Activated gamma-delta T cell (primary cell): ENCODE measurements at regions not wholly inside any gene's neighbourhood (a gene's known extent, or its start where the extent isn't known, plus 50 kb on each side); places are given as distances from the start of the nearest gene placed in this dataset.
"Not testable (repeated sequence)": the region's sequence is repeated elsewhere in the genome, so short reads cannot be mapped to it uniquely, and the experiment has no call there.

Source experiments
- DNase-seq: peaks from one replicate; lab custom pipeline; 2025; lab: John Stamatoyannopoulos, UW

DNA sequence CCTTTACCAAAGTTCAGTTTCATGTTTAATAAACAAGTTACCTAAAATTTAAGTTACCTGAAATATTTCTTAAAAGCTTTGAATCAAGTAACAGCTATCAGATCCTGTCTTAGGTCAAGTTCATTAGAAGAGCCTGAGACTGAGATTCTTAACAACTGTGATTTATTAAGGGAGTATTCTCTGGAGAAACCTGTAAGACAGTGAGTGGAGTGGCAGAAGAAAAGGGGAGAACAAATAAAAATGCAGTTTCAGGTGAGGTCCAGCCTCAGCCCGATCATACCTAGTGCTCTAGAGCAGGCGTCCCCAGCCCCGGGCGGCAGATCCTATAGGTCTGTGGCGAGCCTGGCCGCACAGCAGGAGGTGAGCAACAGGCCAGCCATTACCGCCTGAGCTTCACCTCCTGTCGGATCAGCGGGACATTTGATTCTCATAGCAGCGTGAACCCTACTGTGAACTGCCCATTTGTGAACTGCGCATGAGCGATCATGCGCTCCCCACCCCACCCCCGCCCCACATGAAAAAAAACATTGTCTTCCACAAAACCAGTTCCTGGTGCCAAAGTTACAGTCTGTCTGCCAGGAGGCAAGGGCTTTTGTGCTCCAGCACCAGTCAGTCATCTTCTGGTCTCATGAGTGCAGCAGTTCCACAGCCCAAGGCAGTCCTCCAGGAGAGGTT lies 59.2 kb upstream of the ADGRB3 start:
- no peak for DNase-seq

DNA sequence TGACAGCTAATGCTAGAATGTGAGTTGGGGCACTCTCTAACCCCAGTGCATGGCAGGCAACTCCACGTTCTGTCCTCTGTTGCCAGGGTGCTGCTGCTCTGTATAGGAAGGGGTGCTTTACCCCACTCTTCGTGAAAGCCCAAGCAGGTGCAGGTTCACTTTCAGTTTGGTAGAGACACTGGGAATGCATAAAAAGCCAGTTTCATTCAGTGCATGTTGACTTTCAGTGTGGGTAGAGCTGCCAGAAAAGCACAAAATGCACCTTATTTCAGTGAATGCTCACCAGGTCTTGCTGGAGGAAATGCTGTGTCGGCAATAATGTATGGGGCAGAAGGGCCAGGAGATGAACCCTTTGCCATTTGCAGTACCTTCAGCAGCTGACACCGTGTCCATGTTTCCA lies 62.1 kb upstream of the ADGRB3 start:
- no peak for DNase-seq

DNA sequence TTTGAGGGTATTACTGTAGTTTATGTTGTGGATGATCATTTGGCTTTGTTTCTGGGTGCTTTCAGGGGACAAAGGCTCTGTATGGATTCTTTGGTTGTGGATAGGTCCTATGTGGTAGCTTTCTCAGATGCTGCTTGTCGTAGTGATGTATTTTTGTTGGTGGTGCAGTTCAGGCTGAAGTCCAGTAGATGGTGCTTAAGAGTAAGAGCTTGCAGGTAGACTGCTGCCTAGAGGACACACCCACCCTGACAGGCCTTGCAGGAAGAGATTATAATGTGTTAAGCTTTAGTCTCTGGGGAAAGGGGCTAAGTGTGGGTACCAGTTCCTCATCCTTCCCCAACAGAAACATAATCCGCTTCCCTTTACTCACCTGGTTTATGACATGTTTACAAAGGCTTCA lies 62.6 kb upstream of the ADGRB3 start:
- DNase-seq: no peak

DNA sequence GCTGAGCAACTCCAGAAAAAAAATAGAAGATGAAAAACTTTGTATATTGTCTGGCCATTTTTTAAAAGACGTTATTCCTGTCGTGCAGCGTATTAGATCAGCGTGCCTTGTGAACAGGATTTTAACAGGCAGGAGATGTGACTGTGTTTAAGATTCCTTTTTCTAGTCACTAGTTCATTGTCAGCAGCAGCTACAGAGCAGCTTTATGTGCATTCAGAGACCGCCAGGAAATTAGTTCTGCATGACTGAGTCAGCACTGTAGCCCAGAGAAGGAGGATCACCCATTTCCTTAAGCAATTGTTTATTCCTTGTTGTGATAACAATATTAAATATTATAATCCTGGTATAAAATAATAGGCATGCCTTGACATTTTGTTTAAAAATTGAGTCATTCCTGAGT lies 75.4 kb upstream of the ADGRB3 start:
- no peak for DNase-seq

DNA sequence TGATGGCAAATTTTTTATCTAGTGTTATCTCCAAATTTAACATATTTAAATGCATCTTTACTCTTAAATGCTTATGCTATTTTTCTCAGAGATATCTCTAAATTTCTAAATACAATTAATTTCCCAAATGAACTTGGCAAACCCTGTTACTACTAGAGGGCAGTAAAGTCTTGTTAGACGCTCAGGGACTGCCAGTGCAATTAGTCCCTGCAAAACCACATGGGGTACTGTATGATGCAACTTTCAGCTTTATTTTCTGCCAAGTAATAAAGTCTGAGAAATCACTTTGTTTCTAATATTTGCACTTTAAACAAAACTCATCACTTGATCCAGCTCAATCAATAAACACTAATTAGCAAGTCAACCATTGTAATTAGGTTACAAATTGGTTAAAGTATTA lies 76.0 kb upstream of the ADGRB3 start:
- no peak for DNase-seq

DNA sequence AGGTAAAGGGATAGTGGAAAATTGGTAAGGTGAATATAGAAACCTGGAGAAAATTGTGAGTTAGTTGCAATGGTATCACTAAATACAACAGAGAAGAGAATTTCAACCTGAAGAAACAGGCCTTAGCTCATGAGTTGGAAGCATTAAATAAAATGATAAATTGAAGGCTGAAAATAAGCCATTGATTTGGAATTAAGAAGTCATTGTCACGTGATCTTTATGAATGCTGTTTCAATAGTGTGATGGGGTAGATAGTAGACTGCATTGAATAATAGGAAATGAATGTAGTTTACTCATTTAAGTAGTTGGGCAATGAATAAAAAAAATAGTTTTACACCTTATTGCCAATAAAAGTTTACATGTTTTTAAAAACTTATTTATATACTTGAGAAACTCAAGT lies 88.5 kb upstream of the ADGRB3 start:
- no peak for DNase-seq

DNA sequence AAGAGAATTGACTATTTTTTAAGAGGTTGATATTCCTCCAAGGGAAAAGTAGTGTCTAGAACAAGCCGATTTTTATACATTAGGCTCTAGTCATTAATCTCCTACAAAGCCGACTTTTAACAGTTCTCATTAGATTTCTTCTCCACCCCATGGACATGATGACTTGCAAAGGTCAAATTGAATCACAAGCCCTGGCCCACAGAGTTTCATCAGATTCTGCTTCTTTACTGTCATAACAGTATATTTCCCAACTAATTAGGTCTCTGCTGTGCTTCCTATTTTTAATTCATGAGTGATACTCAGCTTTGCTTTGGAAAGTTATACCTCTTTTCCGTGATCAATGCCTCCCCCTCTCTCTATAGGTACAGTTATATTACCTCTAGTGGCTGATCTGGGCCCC lies 90.6 kb upstream of the ADGRB3 start:
- DNase-seq: no peak

DNA sequence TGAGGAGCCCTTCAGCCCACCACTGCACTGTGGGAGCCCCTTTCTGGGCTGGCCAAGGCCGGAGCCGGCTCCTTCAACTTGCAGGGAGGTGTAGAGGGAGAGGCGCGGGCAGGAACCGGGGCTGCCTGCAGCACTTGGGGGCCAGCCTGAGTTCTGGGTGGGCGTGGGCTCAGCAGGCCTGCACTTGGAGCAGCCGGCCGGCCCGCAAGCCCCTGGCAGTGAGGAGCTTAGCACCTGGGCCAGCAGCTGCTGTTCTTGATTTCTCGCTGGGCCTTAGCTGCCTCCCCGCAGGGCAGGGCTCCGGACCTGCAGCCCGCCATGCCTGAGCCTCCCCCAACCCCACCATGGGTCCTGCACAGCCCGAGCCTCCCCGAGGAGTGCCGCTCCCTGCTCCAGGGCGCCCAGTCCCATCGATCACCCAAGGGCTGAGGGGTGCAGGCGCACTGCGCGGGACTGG lies 101.7 kb upstream of the ADGRB3 start:
- peak; percentile 11 for DNase-seq

DNA sequence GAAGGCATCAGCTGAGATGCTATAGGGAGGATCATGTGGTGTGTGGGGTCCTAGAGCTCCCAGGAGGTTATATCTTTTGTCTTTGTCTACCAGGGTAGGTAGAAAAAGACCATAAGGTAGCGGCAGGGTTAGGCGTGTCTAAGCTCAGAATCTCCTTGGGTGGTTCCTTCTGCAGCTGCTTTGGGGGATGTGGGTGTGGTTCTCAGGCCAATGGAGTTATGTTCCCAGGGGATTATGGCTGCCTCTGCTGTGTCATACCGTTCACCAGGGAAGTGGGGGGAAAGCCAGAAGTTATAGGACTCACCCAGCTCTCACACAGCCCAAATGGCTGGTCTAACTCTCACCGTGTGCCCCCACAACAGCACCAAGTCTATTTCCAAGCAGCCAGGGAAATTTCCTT lies 107.4 kb upstream of the ADGRB3 start:
- DNase-seq: no peak

DNA sequence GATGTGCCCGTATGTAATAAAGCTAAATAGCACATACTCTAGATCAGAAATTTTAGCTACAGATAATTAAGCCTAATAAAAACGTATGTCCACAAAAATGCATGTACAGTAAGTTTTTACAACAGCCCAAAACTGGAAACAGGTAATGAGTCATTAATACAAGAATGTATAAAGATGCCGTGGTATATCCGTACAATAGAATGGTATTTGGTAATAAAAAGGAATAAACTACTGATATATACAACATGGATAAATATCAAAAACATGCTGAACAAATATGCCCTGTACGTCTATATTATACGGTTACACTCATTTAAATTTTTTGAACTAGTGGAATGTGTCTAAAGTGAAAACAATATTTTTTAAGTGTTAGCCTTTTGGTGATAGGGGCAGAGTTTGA lies 128.2 kb upstream of the ADGRB3 start:
- DNase-seq: no peak

DNA sequence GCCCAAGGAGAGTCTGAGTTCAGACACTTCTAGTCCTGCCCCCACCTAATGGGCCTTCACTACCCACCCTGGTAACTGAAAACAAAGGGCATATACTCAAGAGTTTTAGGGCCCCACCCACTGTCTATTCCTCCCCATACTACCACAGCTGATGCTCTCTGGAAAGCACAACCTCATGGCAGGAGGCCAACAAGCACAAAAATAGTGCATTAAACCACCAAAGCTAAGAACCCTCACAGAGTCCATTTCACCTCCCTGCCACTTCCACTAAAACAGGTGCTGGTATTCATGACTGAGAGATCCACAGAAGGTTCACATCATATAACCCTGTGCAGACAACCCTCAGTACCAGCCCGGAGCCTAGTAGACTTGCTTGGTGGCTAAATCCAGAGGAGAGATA lies 132.1 kb upstream of the ADGRB3 start:
- no peak for DNase-seq

DNA sequence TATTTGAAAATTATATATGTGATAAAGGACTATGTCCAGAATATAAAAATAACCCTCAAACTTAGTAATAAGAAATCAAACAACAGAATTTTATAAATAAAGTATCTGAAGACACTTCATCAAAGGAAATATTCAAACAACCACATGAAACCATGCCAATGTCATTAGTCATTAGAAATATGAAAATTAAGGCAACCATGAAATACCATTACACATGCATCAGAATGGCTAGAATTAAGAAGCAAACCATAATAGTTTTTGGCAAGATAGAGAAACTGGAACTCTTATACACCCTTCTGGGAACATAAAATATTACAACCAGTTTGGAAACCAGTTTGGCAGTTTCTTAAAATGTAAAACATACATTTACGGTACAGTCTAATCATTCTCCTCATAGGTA lies 137.2 kb upstream of the ADGRB3 start:
- no peak for DNase-seq

DNA sequence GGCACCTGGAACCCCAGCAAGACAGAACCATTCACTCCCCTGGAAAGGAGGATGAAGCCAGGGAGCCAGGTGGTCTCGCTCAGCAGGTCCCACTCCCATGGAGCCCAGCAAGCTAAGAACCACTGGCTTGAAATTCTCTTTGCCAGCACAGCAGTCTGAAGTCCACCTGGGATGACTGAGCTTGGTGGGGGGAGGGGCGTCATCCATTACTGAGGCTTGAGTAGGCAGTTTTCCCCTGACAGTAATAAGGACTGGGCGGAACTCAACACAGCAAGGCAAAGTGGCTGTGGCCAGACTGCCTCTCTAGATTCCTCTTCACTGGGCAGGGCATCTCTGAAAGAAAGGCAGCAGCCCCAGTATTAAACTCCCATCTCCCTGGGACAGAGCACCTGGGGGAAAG lies 140.2 kb upstream of the ADGRB3 start:
- not testable (repeated sequence) for DNase-seq

DNA sequence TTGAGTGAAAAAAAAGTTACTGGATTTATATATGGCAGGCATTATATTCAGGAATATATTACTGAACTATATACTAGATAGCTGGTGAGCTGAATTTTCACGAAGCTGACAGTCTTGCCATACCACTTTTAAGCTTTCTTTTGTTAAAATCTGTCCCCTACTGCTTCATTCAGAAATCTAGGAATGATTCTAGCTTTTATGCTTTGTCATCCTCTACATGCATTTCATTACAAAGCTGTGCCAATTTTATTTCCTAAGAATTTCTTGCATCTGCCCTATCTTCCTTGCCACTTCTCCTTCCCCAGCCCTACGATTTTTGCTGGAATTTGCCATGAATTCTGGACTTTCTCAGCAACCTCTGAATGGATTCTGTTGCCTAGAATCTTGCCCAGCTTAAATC lies 158.5 kb upstream of the ADGRB3 start:
- no peak for DNase-seq

DNA sequence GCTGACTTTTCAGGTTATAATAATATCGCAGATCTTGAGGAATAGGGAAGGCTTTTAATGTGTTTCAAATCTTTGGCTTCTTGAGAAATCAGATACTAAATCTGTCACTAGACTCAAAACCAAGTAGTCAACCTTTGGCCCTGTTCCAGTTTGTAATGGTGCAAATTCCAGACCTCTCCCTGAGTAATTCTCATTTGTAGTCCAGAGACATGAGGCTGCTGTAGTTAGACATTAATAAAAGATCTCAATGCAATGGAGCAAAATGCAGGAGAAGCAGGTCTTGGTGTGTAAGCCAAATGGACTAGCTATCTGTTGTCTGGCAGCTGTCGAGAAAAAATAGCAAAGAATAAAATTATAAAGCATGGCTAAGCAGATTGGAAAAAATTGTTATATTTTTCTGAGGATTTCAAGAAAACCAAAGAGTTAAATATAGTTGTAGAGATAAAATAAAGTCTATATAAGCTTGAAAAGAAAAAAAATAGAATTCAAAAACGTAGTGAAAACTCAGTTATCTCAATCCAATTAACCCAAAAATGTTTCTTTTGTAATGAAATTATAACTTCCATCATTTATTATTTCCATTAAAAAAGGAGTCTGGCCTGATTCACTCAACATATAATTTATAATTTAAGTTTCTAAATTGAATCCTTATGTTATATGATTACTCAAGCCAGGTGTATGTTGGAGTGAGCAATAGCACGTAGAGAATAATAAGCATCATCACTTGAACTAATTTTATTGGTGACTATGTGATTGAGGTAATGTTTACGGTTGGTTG lies 161.5 kb upstream of the ADGRB3 start:
- no peak for DNase-seq

DNA sequence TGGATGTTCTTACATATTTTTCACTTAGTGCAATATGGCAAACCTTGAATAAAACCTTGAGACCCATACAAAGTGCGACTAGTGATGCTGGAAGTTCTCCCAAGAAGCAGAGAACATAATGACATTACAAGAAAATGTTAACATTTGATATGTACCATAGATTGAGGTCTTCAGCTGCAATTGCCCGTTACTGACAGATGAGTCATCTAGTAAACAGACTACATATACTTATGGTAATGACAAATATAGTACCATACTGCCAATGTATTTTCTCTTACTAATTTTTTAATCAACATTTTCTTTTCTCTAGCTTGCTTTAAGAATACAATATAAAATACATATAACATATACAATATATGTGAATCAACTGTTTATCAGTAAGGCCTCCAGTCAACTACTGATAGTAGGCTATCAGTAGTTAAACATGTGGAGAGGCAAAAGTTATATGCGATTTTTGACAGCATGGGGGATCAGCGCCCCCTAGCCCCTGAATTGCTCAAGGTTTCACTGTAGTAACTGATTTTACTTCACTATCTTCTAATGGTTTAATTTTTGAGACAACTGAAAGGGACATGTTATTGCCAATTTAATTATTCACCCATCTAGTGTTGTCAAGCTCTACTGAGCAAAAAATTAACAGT lies 166.7 kb upstream of the ADGRB3 start:
- DNase-seq: no peak

DNA sequence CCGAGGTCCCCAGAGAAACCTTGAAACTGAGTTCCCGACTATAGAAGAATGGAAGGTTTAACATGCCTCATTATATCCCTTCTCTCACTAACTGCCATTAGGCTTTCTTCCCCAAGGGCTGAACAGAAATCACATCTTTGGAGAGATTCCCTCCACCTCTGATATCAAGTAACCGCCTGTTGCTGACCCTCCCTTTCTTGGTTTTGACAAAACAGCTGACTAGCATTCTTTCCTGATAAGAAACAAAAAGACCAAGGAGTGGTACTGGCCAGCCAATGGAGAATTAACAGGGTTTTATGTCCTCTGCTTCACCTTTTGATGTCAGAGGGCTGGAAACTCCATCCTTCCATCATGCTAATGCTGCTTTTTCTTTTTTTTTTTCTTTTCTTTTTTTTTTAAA lies 176.6 kb upstream of the ADGRB3 start:
- no peak for DNase-seq

DNA sequence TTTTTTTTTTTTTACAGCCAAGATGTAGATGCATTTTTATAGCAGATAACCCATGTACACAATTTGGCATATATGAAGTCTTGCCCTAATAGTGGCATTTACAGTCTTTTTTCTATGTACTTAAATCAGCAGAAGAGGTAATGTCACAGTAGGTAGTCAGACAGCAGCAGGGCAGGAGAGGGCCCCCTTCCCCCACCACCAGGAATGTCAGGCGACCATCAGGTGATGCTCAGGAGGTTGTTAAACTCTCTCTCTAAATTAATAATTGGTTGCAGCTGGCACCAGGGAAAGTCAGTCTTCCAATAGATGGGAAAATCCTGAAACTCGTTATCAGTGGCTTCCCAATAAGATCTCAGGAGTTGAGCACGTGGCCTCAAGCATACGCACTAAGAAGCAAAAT lies 188.0 kb upstream of the ADGRB3 start:
- DNase-seq: no peak

DNA sequence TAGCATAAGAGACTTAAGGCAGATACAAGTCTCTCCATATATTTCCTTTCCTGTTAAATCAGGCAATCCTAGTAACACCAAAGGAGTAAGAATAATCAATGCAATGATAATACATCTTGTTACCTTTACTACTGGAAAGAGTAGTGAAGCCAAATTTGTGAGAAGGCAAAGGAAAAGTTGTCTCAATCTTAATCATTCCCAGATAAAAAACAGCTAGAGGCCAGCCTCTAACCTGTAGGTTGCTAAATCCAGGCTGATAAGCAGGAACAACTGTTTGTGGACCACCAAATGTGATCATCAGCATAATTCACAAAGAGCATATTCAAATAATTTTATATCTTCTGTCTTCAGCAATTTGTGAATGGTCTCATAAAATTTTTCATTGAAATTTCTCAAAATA lies 189.2 kb upstream of the ADGRB3 start:
- DNase-seq: no peak

DNA sequence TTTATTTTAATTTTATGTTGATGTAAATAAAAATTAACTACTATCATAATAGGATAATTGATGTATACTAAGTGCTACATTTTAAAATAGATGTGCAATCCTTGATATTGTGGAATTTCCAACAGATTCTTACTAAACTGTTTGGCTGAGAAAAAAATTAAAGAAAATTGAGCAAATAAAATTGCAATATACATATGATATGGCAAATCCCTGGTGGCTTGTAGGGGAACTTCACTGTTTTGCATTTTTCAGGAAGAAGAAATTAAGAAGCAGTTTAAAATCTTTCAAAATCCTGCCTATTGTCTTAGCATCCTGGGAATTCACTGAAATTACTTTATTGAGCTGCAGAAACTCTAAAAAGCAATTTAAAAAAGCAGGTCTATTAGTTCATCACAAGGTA lies 191.4 kb upstream of the ADGRB3 start:
- no peak for DNase-seq

DNA sequence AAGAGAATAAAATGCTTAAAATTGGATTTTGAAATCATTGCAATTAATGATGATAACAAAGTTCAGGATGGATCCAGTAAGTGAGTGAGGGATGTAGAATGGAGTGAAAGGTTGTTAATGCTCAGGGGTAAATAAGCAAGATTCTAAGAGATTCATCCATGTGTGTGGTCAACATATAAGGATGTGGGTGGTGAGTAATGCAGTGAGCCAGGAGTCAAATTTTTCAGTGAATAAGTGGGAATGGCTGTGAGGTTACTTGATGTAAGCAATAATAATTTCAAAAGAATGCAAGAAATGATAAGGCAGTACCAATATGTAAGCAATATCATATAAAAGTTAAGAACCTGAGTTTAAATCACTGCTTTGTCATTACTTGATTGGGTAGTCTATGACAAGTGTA lies 207.5 kb upstream of the ADGRB3 start:
- no peak for DNase-seq

DNA sequence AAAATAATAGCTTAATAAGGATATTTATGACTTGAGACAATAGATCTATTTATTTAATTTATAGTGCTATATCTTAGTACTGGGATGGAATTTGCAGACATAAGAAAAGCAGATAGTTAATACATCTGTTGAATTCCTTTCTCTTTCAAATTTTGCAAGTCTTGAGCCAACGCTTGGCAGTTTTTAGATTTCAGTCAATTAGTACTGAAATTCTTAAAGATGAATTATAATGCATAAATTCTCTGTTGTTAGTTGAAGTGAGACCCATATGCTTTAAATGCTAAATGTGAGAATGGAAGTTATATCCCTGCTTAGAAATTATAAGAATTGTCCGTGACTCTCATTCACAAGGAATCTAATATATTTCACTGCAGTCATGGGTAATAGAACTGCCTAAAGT lies 225.1 kb upstream of the ADGRB3 start:
- no peak for DNase-seq

DNA sequence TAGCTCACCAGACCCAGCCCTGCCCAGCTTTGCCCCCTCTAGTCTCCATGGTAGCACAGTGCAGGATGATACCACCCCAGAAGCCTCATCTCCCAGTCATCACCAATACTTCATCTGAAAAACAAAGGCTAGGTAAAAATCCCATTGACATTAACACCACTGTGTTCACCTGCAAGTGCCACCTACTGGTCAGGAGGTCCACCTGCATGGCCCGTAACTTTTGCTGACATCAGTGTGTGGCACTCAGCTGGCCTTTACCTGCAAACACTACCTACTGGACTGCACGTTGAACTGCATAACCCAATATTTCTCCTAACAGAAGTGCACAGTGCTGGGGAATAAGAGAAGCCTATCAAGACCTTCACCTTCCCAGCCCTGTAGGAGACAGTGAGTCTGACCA lies 234.7 kb upstream of the ADGRB3 start:
- DNase-seq: no peak
